ENCODE measurements at regions not wholly inside any gene's neighbourhood (a gene's known extent, or its start where the extent isn't known, plus 50 kb on each side); places are given as distances from the start of the nearest gene placed in this dataset.

DNA sequence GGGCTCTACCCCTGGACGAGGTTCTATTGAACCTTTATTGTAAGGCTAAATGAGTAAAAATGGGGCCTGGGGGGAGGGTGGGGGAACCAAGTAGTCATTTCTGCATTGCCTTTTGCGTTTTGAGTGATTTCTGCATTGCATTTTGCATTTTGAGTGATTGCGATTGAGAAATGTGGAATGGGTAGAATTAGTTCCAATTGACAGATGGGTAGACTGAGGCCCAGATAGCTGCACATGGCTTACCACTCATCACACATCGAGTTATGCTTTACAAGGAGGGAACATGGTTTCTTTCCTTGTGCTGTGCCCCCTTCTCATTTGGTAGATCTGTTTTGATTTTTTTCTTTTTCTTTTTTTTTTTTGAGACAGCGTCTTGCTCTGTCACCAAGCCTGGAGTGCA lies 858.7 kb downstream of the TYW1 start:
- Histone ChIP-seq H3K4me3 (replicated peaks; ENCODE audit: low read depth, low read length) (no peak overlapping the region), H3K36me3 (ENCODE audit: control insufficient read depth, insufficient read depth, low read length) (no peaks in the 10 kb centered on the region), H3K27me3 (replicated peaks; ENCODE audit: control insufficient read depth, insufficient read depth, low read length) (no peaks in the 10 kb centered on the region)
- TF ChIP-seq, protein P1, sequence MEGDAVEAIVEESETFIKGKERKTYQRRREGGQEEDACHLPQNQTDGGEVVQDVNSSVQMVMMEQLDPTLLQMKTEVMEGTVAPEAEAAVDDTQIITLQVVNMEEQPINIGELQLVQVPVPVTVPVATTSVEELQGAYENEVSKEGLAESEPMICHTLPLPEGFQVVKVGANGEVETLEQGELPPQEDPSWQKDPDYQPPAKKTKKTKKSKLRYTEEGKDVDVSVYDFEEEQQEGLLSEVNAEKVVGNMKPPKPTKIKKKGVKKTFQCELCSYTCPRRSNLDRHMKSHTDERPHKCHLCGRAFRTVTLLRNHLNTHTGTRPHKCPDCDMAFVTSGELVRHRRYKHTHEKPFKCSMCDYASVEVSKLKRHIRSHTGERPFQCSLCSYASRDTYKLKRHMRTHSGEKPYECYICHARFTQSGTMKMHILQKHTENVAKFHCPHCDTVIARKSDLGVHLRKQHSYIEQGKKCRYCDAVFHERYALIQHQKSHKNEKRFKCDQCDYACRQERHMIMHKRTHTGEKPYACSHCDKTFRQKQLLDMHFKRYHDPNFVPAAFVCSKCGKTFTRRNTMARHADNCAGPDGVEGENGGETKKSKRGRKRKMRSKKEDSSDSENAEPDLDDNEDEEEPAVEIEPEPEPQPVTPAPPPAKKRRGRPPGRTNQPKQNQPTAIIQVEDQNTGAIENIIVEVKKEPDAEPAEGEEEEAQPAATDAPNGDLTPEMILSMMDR (IDR thresholded peaks at IDR 0.05; ENCODE audit: insufficient read depth, low read length, poor library complexity, severe bottlenecking) = no peak
- no peak for DNase-seq (ENCODE audit: extremely low read depth, insufficient read length)

DNA sequence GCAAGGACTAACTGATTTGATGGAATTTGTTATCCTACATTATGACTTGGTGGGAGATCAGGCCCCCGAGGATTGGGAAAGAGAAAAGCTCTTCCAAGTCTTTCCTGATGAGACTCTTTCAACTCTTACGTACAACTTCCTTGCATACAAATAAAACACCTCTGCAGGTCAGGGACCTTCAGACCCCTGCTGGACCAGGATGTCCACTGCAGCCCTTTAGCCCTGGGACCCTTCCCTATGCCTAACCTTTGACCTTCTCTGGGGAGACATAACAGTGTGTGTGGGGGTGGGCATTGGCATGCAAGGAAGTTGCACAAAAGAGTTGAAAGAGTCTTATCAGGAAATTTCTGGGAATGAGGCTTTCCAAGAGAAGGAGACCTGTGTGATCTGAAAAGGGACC lies 859.4 kb downstream of the TYW1 start:
- Histone ChIP-seq H3K36me3 (ENCODE audit: control insufficient read depth, insufficient read depth, low read length) (no peaks in the 10 kb centered on the region), H3K27me3 (replicated peaks; ENCODE audit: control insufficient read depth, insufficient read depth, low read length) (no peaks in the 10 kb centered on the region), H3K4me3 (replicated peaks; ENCODE audit: low read depth, low read length) (no peak overlapping the region)
- TF ChIP-seq, protein P1 (IDR thresholded peaks at IDR 0.05; ENCODE audit: insufficient read depth, low read length, poor library complexity, severe bottlenecking) = no peak
- DNase-seq (ENCODE audit: extremely low read depth, insufficient read length) = no peak

DNA sequence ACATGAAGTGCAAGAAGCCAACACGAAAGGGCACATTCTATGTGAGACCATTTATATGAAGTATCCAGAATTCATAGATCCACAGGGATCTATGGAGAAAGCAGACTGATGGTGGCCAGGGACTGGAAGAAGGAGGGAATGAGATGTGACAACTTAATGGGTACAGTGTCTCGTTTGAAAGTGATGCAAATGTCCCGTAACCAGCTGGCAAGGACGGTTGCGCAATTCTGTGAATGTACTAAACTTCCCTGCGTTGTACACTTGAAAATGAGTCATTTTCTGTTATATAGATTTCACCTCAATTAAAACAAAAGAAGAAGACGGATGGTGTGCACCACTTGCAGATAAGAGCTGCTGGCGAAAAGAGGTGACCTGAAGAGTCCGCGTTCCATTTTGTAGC lies 861.1 kb downstream of the TYW1 start:
- TF ChIP-seq, protein P1 (IDR thresholded peaks at IDR 0.05; ENCODE audit: insufficient read depth, low read length, poor library complexity, severe bottlenecking) = no peak
- no peak for DNase-seq (ENCODE audit: extremely low read depth, insufficient read length)

DNA sequence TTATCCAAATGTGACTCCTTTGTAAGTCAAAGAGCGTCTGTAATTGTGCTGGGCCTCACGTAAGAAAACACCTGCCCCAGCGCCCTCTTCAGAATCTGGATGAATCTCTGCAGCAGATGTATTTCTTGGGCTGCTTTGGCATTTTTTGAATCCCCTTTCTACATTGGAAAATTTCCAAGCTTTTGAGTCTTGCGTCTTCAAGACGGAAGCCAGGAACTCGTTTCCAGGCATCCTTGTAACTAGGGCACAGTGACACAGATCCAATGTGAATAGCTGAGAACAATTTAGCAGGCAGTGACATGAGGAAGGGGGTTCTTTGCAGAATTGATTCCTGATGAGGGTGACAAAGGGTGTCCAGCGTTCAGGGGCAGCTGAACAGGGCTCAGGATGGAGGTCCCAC lies 862.3 kb downstream of the TYW1 start:
- Histone ChIP-seq H3K27me3 (replicated peaks; ENCODE audit: control insufficient read depth, insufficient read depth, low read length) (no peaks in the 10 kb centered on the region), H3K4me3 (replicated peaks; ENCODE audit: low read depth, low read length) (no peak overlapping the region), H3K36me3 (ENCODE audit: control insufficient read depth, insufficient read depth, low read length) (no peaks in the 10 kb centered on the region)
- TF ChIP-seq, protein P1 (IDR thresholded peaks at IDR 0.05; ENCODE audit: insufficient read depth, low read length, poor library complexity, severe bottlenecking) = no peak
- no peak for DNase-seq (ENCODE audit: extremely low read depth, insufficient read length)

More for the DNA sequence above, 861.1 kb downstream of the TYW1 start:
- H3K4me3 ChIP-seq (replicated peaks; ENCODE audit: low read depth, low read length) = no peak overlapping the region
- H3K36me3 ChIP-seq (ENCODE audit: control insufficient read depth, insufficient read depth, low read length) = no peaks in the 10 kb centered on the region
- H3K27me3 ChIP-seq (replicated peaks; ENCODE audit: control insufficient read depth, insufficient read depth, low read length) = no peaks in the 10 kb centered on the region

DNA sequence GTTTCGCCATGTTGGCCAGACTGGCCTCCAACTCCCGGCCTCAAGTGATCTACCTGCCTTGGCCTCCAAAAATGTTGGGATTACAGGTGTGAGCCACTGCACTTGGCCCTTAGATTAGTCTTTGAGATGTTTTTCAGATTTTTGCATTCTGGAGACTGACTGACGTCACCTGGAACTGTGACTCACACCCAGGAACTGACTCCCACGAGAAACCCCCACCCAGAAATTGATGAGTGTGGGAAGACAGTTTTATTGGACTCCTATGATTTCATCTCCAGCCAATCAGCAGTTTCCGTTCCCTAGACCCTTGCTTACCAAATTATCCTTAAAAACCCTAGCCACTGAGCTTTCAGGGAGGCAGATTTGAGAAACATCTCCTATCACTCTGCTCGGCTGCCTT lies 867.3 kb downstream of the TYW1 start:
- Histone ChIP-seq H3K36me3 (ENCODE audit: control insufficient read depth, insufficient read depth, low read length) (no peaks in the 10 kb centered on the region), H3K4me3 (replicated peaks; ENCODE audit: low read depth, low read length) (no peak overlapping the region), H3K27me3 (replicated peaks; ENCODE audit: control insufficient read depth, insufficient read depth, low read length) (no peaks in the 10 kb centered on the region)
- TF ChIP-seq, protein P1 (IDR thresholded peaks at IDR 0.05; ENCODE audit: insufficient read depth, low read length, poor library complexity, severe bottlenecking) = no peak
- no peak for DNase-seq (ENCODE audit: extremely low read depth, insufficient read length)

DNA sequence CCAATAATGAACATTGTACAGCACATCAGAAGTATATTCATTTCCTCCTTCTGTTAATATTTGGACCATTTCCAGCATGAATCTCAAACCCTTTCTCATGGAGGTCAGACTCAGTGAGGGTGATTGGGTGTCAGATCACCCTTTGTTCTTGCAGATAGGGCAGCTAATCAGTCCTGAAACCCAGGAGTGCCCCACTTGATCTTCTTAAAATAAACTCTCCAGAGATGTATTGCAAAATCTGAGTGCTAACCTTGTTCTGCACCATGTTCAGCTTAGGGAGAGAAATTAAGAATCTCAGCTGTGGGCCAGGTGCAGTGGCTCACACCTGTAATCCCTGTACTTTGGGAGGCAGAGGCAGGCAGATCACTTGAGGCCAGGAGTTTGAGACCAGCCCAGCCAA lies 869.4 kb downstream of the TYW1 start:
- H3K4me3 ChIP-seq (replicated peaks; ENCODE audit: low read depth, low read length) = no peak overlapping the region
- no peaks in the 10 kb centered on the region for H3K36me3 ChIP-seq (ENCODE audit: control insufficient read depth, insufficient read depth, low read length)
- TF ChIP-seq, protein P1 (IDR thresholded peaks at IDR 0.05; ENCODE audit: insufficient read depth, low read length, poor library complexity, severe bottlenecking) = no peak
- DNase-seq (ENCODE audit: extremely low read depth, insufficient read length) = no peak
- no peaks in the 10 kb centered on the region for H3K27me3 ChIP-seq (replicated peaks; ENCODE audit: control insufficient read depth, insufficient read depth, low read length)

Measured in GM06990 (cell line).